OCI-LY3 (cell line): ENCODE measurements at regions not wholly inside any gene's neighbourhood (a gene's known extent, or its start where the extent isn't known, plus 50 kb on each side); places are given as distances from the start of the nearest gene placed in this dataset.

ENCODE experiments used
- EZH2phosphoT487 ChIP-seq: fragments of 200-600 bp; shearing (Covaris generic); IDR thresholded peaks from 2 replicates; pipeline ENCODE4 v1.6.1; 2018; ENCODE audit warnings: antibody characterized with exemption, mixed run types, low read depth
- TF ChIP-seq, protein P1 (sequence below): fragments of 200-600, 300-600 bp; sonication (generic); IDR thresholded peaks from 2 replicates; pipeline ENCODE4 v1.5.1; 2014; ENCODE audit warnings: antibody characterized with exemption, low read length, low read depth

DNA sequence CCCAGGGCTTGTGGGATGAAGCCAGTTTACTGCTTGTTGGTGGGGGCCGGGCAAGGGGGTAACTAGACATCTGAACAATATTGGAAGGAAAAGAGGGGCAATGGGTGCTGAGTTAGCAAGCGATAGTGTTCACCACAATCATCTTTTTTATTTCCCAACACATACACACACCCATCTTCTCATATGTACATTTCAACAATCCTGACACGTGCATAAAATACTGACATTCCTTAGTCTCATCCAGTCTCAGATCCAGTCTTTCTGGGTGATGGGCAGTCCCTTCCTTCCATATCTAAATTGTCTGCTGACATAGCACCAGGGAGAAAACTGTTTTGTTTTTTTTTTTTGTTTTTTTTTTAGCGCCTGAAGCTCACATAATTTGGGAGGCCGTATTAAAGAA lies 333.6 kb upstream of the TRPC7 start:
- TF ChIP-seq, protein P1, sequence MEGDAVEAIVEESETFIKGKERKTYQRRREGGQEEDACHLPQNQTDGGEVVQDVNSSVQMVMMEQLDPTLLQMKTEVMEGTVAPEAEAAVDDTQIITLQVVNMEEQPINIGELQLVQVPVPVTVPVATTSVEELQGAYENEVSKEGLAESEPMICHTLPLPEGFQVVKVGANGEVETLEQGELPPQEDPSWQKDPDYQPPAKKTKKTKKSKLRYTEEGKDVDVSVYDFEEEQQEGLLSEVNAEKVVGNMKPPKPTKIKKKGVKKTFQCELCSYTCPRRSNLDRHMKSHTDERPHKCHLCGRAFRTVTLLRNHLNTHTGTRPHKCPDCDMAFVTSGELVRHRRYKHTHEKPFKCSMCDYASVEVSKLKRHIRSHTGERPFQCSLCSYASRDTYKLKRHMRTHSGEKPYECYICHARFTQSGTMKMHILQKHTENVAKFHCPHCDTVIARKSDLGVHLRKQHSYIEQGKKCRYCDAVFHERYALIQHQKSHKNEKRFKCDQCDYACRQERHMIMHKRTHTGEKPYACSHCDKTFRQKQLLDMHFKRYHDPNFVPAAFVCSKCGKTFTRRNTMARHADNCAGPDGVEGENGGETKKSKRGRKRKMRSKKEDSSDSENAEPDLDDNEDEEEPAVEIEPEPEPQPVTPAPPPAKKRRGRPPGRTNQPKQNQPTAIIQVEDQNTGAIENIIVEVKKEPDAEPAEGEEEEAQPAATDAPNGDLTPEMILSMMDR = no peak
- no peak for TF ChIP-seq EZH2phosphoT487
